OCI-LY1 (cell line): ENCODE measurements at regions not wholly inside any gene's neighbourhood (a gene's known extent, or its start where the extent isn't known, plus 50 kb on each side); places are given as distances from the start of the nearest gene placed in this dataset.

Experiments
- H2AFZ ChIP-seq: fragments of 200-600 bp; sonication (generic), shearing (Covaris generic); 2 replicates; pipeline ENCODE4 v1.6.0; 2014; ENCODE audit warnings: antibody characterized with exemption, mild to moderate bottlenecking, low read length
- H3F3A ChIP-seq: fragments of 200-600 bp; sonication (generic), shearing (Covaris generic); 2 replicates; pipeline ENCODE4 v1.6.0; 2014; ENCODE audit warnings: mild to moderate bottlenecking, antibody characterized with exemption, low read length, moderate library complexity; ENCODE audit not compliant: insufficient read depth
- H3K27ac ChIP-seq: fragments of 200-600 bp; sonication (generic); 2 replicates; pipeline ENCODE4 v1.5.1; 2014; ENCODE audit warnings: low read length, mixed run types, mild to moderate bottlenecking, low read depth; ENCODE audit not compliant: poor library complexity, severe bottlenecking
- H3K27me3 ChIP-seq: fragments of 200-600 bp; sonication (generic); 2 replicates; pipeline ENCODE4 v1.6.0; 2014; ENCODE audit warnings: antibody characterized with exemption, mild to moderate bottlenecking, low read length, moderate library complexity; ENCODE audit not compliant: insufficient read depth
- H3K36me3 ChIP-seq: fragments of 200-600 bp; sonication (generic); 2 replicates; pipeline ENCODE4 v1.6.1; 2014; ENCODE audit warnings: mild to moderate bottlenecking, antibody characterized with exemption, low read length, moderate library complexity, mixed read lengths; ENCODE audit not compliant: insufficient read depth
- H3K4me1 ChIP-seq: fragments of 200-600 bp; sonication (generic); 2 replicates; pipeline ENCODE4 v1.5.1; 2014; ENCODE audit warnings: mild to moderate bottlenecking, low read length, moderate library complexity; ENCODE audit not compliant: insufficient read depth, severe bottlenecking
- H3K4me2 ChIP-seq: fragments of 200-600 bp; sonication (generic), shearing (Covaris generic); 2 replicates; pipeline ENCODE4 v1.6.1; 2014; ENCODE audit warnings: low read length
- H3K4me3 ChIP-seq: fragments of 200-600 bp; sonication (generic); 2 replicates; pipeline ENCODE4 v1.5.1; 2014; ENCODE audit warnings: low read length, low read depth, mild to moderate bottlenecking, mixed read lengths; ENCODE audit not compliant: poor library complexity, severe bottlenecking
- H3K79me2 ChIP-seq: fragments of 200-600 bp; shearing (Covaris generic); 2 replicates; pipeline ENCODE4 v1.6.1; 2016; ENCODE audit warnings: mixed run types, low read length, mixed read lengths; ENCODE audit not compliant: insufficient read depth
- H3K9ac ChIP-seq: fragments of 200-600 bp; sonication (generic), shearing (Covaris generic); 2 replicates; pipeline ENCODE4 v1.6.1; 2014; ENCODE audit warnings: mild to moderate bottlenecking, low read length, mixed read lengths
- H3K9me2 ChIP-seq: fragments of 200-600 bp; sonication (generic), shearing (Covaris generic); 2 replicates; pipeline ENCODE4 v1.6.1; 2014; ENCODE audit warnings: low read depth, mild to moderate bottlenecking, low read length, mixed read lengths
- H3K9me3 ChIP-seq: fragments of 200-600 bp; shearing (Covaris generic); 2 replicates; pipeline ENCODE4 v1.6.1; 2014; ENCODE audit warnings: low read length, mixed read lengths
- H4K20me1 ChIP-seq: fragments of 200-600 bp; sonication (generic), shearing (Covaris generic); 2 replicates; pipeline ENCODE4 v1.6.0; 2016; ENCODE audit warnings: mild to moderate bottlenecking, low read length; ENCODE audit not compliant: insufficient read depth
- CTCF ChIP-seq: fragments of 200-600 bp; sonication (generic), shearing (Covaris generic); IDR thresholded peaks from 2 replicates; pipeline ENCODE4 v1.5.1; 2017; ENCODE audit warnings: mild to moderate bottlenecking, antibody characterized with exemption, low read length, moderate library complexity, mixed read lengths
- EZH2 ChIP-seq: fragments of 200-600 bp; sonication (generic), shearing (Covaris generic); IDR thresholded peaks from 2 replicates; pipeline ENCODE4 v1.8.0; 2017; ENCODE audit warnings: borderline replicate concordance, mixed run types, mild to moderate bottlenecking, antibody characterized with exemption, low read length, moderate library complexity, mixed read lengths

DNA sequence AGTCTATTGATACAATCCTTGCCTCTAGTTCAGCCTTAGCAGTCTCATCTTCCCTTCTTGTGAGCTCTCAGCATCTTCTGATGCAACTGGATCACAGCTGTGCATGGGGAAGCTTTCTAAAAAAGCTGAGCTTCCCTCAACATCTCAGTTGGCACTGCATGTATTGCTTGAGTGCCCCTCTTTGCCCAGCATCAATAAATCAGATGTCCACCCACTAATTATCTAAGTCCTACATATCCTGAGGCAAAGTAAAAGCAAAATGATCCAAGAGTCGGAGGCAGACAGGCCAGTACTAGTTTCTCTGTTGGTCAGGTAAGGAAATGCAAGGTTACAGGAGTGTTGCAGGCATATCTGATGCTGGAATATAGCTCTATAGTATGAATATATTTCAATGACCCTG is 334.5 kb upstream of the NCAM1 start:
- H3K4me2 ChIP-seq: no peak overlapping the region

GRCh38 chr11:112627588-112628045 is 333.6 kb upstream of the NCAM1 start:
- Histone ChIP-seq H3K4me3 (no peak overlapping the region), H3K4me1 (no peaks in the 10 kb centered on the region), H3K9me2 (no peaks in the 10 kb centered on the region), H3K9me3 (no peaks in the 10 kb centered on the region), H3K27ac (no peak overlapping the region), H3K36me3 (no peaks in the 10 kb centered on the region), H3F3A (no peaks in the 10 kb centered on the region), H3K9ac (no peak overlapping the region), H4K20me1 (no peaks in the 10 kb centered on the region), H3K4me2 (no peak overlapping the region), H2AFZ (no peak overlapping the region), H3K79me2 (no peaks in the 10 kb centered on the region), H3K27me3 (no peaks in the 10 kb centered on the region)
- no peak for TF ChIP-seq EZH2
- no peak for TF ChIP-seq CTCF

More for the DNA sequence above, 334.5 kb upstream of the NCAM1 start:
- H3K27ac ChIP-seq: no peak overlapping the region
- H2AFZ ChIP-seq: no peak overlapping the region
- no peaks in the 10 kb centered on the region for H3K79me2 ChIP-seq
- H3K4me1 ChIP-seq: no peaks in the 10 kb centered on the region
- no peaks in the 10 kb centered on the region for H3F3A ChIP-seq
- no peaks in the 10 kb centered on the region for H3K36me3 ChIP-seq
- no peaks in the 10 kb centered on the region for H3K27me3 ChIP-seq
- H3K4me3 ChIP-seq: no peak overlapping the region
- no peaks in the 10 kb centered on the region for H3K9me3 ChIP-seq
- no peaks in the 10 kb centered on the region for H4K20me1 ChIP-seq
- no peaks in the 10 kb centered on the region for H3K9me2 ChIP-seq
- H3K9ac ChIP-seq: no peak overlapping the region
- TF ChIP-seq CTCF (no peak), EZH2 (no peak)

GRCh38 chr11:112628676-112629075 is 332.5 kb upstream of the NCAM1 start:
- Histone ChIP-seq H3K4me1 (no peaks in the 10 kb centered on the region), H3K36me3 (no peaks in the 10 kb centered on the region), H3K9me3 (no peaks in the 10 kb centered on the region), H3K9ac (no peak overlapping the region), H3K9me2 (no peaks in the 10 kb centered on the region), H3K27ac (no peak overlapping the region), H2AFZ (no peak overlapping the region), H3K4me2 (no peak overlapping the region), H3F3A (no peaks in the 10 kb centered on the region), H3K4me3 (no peak overlapping the region), H3K27me3 (no peaks in the 10 kb centered on the region), H4K20me1 (no peaks in the 10 kb centered on the region), H3K79me2 (no peaks in the 10 kb centered on the region)
- TF ChIP-seq CTCF (no peak), EZH2 (no peak)
